HG03135 (cell line): ENCODE measurements at regions not wholly inside any gene's neighbourhood (a gene's known extent, or its start where the extent isn't known, plus 50 kb on each side); places are given as distances from the start of the nearest gene placed in this dataset.
"Not testable (repeated sequence)": the region's sequence is repeated elsewhere in the genome, so short reads cannot be mapped to it uniquely, and the experiment has no call there.

Experiments used
- ATAC-seq: cut with Tn5 transposase; IDR thresholded peaks from one replicate; pipeline ENCODE4 v1.9.1; 2021; ENCODE audit warnings: mild to moderate bottlenecking, moderate library complexity; ENCODE audit not compliant: unreplicated experiment

GRCh38 chrX:65451663-65452062 is 82.9 kb downstream of the LAS1L start:
- ATAC-seq = peak; percentile 78

GRCh38 chrX:65420154-65420553 is 114.4 kb downstream of the LAS1L start:
- no peak for ATAC-seq

GRCh38 chrX:65407662-65408061 is 126.9 kb downstream of the LAS1L start:
- ATAC-seq = not testable (repeated sequence)

- no peak for ATAC-seq
Measured at GRCh38 chrX:65407157-65407626, 127.4 kb downstream of the LAS1L start.

GRCh38 chrX:65406532-65406931 is 128.1 kb downstream of the LAS1L start:
- no peak for ATAC-seq

- no peak for ATAC-seq
Measured at GRCh38 chrX:65392284-65392683, 142.3 kb downstream of the LAS1L start.

GRCh38 chrX:65389120-65389519 is 145.5 kb downstream of the LAS1L start:
- not testable (repeated sequence) for ATAC-seq
